Activated CD4-positive, CD25-positive, alpha-beta regulatory T cell (primary cell): ENCODE measurements at regions not wholly inside any gene's neighbourhood (a gene's known extent, or its start where the extent isn't known, plus 50 kb on each side); places are given as distances from the start of the nearest gene placed in this dataset.

Experiments used
- DNase-seq, 4 experiments: peaks; one replicate each; lab custom pipeline; 2025; lab: John Stamatoyannopoulos, UW

GRCh38 chr14:22452330-22452729, 136.7 kb downstream of the DAD1 start:
- no peak for DNase-seq

DNA sequence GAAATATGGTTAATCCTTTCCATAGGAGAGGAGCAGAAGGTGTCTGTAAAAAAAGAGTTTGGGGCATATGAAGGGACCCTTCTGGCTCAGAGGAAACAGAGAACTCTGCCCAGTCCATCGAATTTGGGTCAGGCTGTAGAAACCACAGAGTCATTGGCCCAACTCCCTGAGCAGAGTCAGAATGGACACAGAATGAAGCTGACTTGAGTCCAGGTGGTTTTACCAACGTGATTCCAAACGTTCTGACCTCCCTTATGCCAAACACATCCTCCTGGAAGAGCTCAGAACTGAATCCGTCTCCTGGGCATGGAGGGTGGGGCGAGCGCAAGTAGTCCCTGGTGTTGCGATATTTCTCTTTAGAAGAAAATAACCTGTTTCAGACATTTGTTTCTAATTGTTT, 138.8 kb downstream of the DAD1 start:
- DNase-seq = no peak

DNA sequence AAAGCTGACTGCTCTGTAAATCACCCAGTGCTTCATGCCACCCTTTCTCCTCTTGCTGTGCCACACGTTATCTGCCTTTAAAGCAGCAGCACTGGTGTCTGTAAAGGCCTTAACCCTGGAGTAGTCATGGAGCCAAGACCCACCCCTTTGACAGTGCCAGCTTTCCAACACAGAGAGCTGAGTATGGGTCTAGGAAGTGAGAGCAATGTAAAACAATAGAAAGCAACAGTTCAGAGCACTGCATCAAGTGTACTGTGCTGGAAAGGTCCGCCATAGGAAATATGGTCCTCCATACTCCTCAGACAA, 139.5 kb downstream of the DAD1 start:
- no peak for DNase-seq

GRCh38 chr14:22448905-22449599, 140.0 kb downstream of the DAD1 start:
- no peak for DNase-seq

GRCh38 chr14:22448035-22448904, 140.8 kb downstream of the DAD1 start:
- DNase-seq = no peak

GRCh38 chr14:22438742-22439141, 150.3 kb downstream of the DAD1 start:
- no peak for DNase-seq

GRCh38 chr14:22434901-22435550, 154.0 kb downstream of the DAD1 start:
- no peak for DNase-seq

DNA sequence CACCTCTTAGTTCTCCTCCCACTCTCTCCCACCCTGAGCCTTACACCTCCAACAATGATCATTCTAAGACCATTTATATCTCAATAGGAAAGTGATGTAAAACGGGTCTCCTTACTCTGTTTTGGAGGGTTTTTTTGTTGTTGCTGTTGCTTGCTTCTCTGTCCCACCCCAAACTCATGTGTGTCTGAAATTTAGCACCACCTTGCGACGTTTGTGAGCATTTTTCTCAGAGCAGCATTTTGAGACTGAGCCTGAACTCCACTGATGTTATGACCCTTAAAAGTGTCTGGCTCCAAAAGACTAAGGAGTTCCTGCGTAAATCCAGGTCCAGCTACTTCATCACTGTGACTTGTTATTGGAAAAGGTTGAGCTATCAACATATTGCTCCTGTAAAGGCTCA, 155.0 kb downstream of the DAD1 start:
- DNase-seq = no peak

DNA sequence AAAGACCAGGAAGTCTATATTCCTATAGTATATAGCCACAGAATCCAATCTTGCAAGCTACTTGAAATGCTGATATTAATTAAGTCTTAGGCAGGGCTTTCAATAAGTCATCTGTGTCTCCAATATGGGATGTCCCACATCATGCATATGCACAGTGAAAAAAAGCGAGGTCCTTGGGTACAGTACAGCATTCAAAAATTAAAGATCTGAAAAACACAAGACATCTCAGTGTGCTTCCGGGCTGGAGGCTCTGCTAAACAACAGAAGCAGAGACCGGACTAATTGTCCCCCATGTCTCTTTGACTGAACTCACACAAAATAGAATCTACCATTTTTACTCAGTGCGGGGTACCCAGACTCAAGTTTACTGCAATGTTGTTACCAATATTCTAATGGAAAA, 156.0 kb downstream of the DAD1 start:
- DNase-seq = no peak

DNA sequence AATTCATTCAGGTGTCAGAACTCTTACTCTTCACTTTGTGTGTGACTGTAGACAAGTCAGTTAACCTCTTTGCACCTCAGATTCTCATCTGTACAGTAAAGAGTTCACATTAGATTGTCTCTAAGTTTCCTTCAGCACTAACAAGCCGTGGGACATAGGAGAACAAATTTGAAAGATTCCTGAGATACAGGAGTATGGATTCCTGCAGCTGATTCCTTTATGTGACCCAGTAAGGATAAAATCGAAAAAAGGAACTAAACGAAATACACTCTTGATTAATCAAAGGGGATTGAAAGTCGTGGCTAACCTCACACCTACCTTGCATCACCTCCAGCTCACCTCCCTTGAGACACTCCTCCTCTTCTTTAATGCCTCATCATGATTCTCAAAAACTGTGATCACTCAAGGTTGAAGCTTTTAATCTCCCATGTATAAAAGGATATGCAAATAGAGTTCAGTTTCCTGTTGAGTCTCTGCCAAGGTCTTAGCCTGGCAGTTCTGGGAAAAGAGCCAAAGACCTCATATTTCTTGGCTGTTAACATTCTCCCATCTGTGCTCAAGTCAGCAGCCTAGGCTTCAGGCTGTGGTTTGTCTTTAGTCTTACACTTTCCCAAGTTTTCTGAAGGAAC, 156.6 kb downstream of the DAD1 start:
- DNase-seq = no peak

GRCh38 chr14:22429546-22430294, 159.3 kb downstream of the DAD1 start:
- no peak for DNase-seq

- DNase-seq = no peak
Measured at GRCh38 chr14:22428700-22429291, 160.2 kb downstream of the DAD1 start.

DNA sequence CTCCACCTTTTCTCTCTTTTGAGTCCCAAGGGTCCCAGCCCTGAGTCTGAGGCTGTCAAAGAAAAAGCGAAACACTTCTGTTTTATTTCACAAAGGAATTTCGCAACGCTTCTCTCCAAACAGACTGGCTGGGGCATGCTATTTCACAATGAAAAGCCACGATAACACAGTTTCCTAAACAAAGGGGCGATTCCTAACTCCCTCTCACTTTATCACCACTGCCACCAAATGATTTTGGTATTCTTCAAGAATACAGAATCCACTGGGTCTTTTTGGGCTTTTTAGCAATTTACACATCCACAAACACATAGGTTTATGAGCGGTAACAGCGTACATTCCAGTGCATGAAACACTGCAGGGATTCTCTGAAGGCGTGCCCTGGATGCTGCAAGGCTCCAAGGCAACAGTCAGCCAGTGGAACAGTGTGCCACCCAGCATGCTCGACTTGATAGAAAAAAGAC, 161.2 kb downstream of the DAD1 start:
- no peak for DNase-seq

DNA sequence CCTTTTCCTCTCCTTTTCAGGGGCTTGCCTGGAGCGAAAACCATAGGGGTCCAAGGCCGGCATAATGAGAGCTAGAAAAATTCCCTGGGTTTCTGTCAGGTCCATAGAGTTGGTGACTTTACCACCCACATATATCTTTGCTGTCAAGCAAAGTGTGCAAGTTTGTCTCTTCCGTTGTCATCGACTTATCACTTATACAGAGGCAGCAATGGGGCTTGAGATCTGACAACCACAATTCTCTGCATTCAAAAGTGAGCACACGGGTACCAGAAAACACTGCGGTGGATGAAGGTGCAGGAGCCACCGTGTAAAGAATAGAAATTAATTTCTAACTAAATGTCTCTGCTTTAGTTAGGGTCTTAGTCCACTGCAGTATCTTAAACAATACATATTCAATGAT, 162.3 kb downstream of the DAD1 start:
- no peak for DNase-seq

DNA sequence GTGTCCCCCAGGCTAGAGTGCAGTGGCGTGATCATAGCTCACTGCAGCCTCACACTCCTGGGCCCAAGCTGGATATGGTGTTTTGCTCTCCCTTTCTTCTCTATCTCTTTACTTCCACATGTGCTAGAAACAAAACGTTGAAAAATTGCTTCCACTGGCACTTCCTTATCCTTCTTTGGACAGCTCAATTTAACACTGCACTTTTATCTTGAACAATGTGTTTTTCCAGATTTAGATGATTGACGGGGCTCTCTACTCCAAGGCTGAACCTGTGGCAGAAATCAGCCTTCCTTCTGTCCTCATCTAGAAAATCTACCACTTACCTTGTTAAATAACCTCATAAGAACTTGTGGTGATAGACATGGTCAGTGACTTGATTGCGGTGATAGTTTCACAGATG, 165.1 kb downstream of the DAD1 start:
- DNase-seq = no peak

DNA sequence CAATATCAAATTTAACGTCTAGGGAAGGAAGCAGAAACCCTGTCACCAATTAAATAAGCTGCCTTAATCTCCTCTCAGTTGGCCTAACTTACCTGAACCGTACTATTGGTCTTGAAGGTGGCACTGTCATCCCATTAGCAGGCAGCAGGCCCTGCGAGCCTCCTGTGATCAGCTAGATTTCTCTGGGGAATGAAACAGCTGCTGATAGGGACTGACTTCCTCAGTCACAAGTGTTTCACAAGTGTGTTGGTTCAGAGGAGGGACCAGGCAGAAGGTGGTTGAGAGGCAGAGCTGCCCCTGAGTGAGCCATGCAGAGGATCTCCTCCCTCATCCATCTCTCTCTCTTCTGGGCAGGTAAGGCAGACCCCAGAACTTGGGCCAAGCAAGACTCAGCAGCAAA, 166.8 kb downstream of the DAD1 start:
- no peak for DNase-seq

DNA sequence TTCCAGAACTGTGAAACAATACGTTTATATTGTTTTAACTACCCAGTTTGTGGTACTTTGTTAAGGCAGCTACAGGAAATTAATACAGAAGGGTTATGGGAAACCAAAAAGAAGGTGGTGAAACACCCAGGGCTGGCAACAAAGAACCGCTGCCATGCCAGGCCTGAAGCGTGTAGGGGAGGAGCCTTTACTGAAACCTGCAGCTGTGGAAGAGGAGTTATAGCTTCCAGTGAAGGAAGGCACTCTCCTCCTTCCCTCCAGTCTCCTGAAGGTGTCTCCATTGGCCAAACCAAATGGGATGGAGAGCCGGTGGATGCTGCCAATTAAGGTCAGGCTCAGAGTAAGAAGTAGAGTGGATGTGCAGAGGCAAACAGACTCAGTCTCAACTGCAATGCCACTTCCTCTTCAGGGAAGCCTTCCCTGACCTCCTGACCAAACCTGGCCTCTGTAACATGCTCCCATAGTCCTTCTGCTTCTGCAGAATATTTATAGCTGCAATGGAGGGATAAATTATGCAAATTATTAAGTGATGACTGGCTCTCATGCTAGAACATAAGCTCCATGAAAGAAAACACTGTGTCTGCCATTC, 168.3 kb downstream of the DAD1 start:
- DNase-seq = no peak

DNA sequence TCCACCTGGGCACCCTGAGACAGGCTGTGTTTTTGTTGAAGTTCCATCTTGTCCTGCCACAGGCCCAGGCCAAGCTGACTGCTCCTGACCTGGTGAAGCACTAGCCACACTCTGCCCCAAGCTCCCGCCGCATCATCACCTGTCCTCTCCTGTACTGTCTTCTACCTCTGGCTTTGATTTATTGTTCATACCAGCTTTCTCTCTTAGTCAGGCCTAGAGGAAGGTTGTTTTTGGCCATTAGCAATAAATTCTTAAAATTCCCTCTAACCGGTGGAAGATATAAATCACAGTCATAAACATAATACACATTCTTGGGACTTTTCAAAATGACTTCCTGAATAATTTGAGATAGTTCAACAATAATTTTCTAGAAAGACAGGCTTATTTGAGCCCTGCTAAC, 169.4 kb downstream of the DAD1 start:
- no peak for DNase-seq

DNA sequence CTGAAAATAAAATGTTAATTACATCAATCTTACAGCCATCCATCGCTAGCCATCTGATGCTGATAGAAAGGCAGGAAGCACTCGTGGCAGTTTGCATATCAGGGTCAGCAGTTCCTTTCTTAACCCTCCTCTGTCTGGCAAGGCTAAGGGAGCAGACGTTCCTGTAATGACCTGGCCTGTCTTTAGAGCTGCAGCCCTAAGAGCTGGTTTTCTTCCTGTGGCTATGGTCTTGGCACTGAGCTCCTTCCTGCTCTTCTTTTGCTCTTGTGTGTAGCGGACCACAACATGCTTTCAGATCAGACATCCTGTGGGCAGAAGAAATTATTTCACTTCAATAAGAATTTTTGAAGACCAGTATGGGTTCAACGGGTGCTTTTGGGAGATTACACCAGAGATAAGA, 170.4 kb downstream of the DAD1 start:
- DNase-seq = no peak

DNA sequence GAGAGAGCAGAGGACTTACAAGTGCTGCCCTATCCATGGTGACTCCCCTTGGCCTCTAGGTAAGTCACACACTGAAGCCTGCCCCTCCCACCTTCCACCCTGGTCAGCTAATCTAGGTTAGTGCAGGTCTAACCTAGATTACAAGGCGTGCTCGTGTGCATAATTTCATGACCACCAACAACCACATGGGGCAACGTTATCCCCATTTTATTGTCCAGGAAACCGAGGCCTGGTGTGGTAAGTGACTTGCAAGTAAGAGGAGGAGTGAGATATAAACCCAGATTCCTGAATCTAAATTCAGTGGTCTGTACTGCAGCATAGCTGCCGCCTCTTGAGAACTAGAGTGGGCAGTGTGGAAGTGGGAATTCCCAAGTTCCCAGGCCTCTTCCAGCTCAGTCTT, 171.1 kb downstream of the DAD1 start:
- no peak for DNase-seq

GRCh38 chr14:22416193-22416592, 172.8 kb downstream of the DAD1 start:
- no peak for DNase-seq
